T-helper 1 cell treated with Interleukin-12 subunit alpha and Interleukin-12 subunit beta and Interleukin-4 antibody, amounts not matched to agents 30 μg/mL and 1 μg/mL, for 36 hours (primary cell): ENCODE measurements at regions not wholly inside any gene's neighbourhood (a gene's known extent, or its start where the extent isn't known, plus 50 kb on each side); places are given as distances from the start of the nearest gene placed in this dataset.
A peak's percentile ranks its signal among the peaks of the same experiment; 100 is the strongest.

Experiments
- H3K27ac Mint-ChIP-seq: one replicate; pipeline ENCODE4 v1.8.0; 2021; ENCODE audit warnings: mild to moderate bottlenecking, mixed read lengths
- H3K27me3 Mint-ChIP-seq: one replicate; pipeline ENCODE4 v1.8.0; 2021; ENCODE audit warnings: low read depth, mixed read lengths
- H3K36me3 Mint-ChIP-seq: one replicate; pipeline ENCODE4 v1.8.0; 2021; ENCODE audit warnings: low read depth, mixed read lengths
- H3K4me1 Mint-ChIP-seq: one replicate; pipeline ENCODE4 v1.8.0; 2021; ENCODE audit warnings: low read depth, mixed read lengths
- H3K4me3 Mint-ChIP-seq: one replicate; pipeline ENCODE4 v1.8.0; 2021; ENCODE audit warnings: mild to moderate bottlenecking, moderate library complexity, mixed read lengths
- H3K9me3 Mint-ChIP-seq: one replicate; pipeline ENCODE4 v1.8.0; 2021; ENCODE audit warnings: mixed read lengths

GRCh38 chr10:3856593-3856992, 71.6 kb upstream of the KLF6 start:
- H3K27ac Mint-ChIP-seq = no peak overlapping the region

GRCh38 chr10:3853547-3854303, 68.7 kb upstream of the KLF6 start:
- no peaks in the 10 kb centered on the region for H3K27me3 Mint-ChIP-seq
- no peak overlapping the region for H3K4me3 Mint-ChIP-seq
- H3K36me3 Mint-ChIP-seq = peaks cover 3% of the 10 kb centered on the region
- peaks cover 30% of the 10 kb centered on the region for H3K4me1 Mint-ChIP-seq
- peak overlapping the region; percentile 6 for H3K27ac Mint-ChIP-seq
- no peaks in the 10 kb centered on the region for H3K9me3 Mint-ChIP-seq

More at GRCh38 chr10:3856593-3856992, 71.6 kb upstream of the KLF6 start:
- Mint-ChIP-seq H3K4me3 (no peak overlapping the region), H3K9me3 (no peaks in the 10 kb centered on the region), H3K27me3 (no peaks in the 10 kb centered on the region), H3K36me3 (peaks cover 3% of the 10 kb centered on the region), H3K4me1 (peaks cover 18% of the 10 kb centered on the region)

GRCh38 chr10:3853016-3853415, 68.0 kb upstream of the KLF6 start:
- Mint-ChIP-seq H3K27me3 (no peaks in the 10 kb centered on the region), H3K4me1 (peaks cover 30% of the 10 kb centered on the region), H3K9me3 (no peaks in the 10 kb centered on the region), H3K27ac (peak overlapping the region; percentile 55), H3K36me3 (peaks cover 3% of the 10 kb centered on the region), H3K4me3 (no peak overlapping the region)

GRCh38 chr10:3852147-3852904, 67.3 kb upstream of the KLF6 start:
- Mint-ChIP-seq H3K4me1 (peaks cover 30% of the 10 kb centered on the region), H3K27ac (peak overlapping the region; percentile 90), H3K9me3 (no peaks in the 10 kb centered on the region), H3K27me3 (no peaks in the 10 kb centered on the region), H3K4me3 (peak overlapping the region; percentile 23), H3K36me3 (peaks cover 3% of the 10 kb centered on the region)

GRCh38 chr10:3850999-3851937, 66.3 kb upstream of the KLF6 start:
- Mint-ChIP-seq H3K4me3 (no peak overlapping the region), H3K27me3 (no peaks in the 10 kb centered on the region), H3K36me3 (peaks cover 4% of the 10 kb centered on the region)

GRCh38 chr10:3848775-3849635, 64.0 kb upstream of the KLF6 start:
- no peak overlapping the region for H3K4me3 Mint-ChIP-seq
- no peak overlapping the region for H3K27ac Mint-ChIP-seq
- peaks cover 7% of the 10 kb centered on the region for H3K36me3 Mint-ChIP-seq
- H3K9me3 Mint-ChIP-seq = no peaks in the 10 kb centered on the region
- H3K4me1 Mint-ChIP-seq = peaks cover 28% of the 10 kb centered on the region
- H3K27me3 Mint-ChIP-seq = no peaks in the 10 kb centered on the region

More at GRCh38 chr10:3850999-3851937, 66.3 kb upstream of the KLF6 start:
- Mint-ChIP-seq H3K27ac (peak overlapping the region; percentile 90), H3K4me1 (peaks cover 30% of the 10 kb centered on the region), H3K9me3 (no peaks in the 10 kb centered on the region)

GRCh38 chr10:3848005-3848774, 63.2 kb upstream of the KLF6 start:
- H3K4me1 Mint-ChIP-seq = peaks cover 25% of the 10 kb centered on the region
- H3K36me3 Mint-ChIP-seq = peaks cover 7% of the 10 kb centered on the region
- H3K9me3 Mint-ChIP-seq = no peaks in the 10 kb centered on the region
- H3K27ac Mint-ChIP-seq = no peak overlapping the region
- no peaks in the 10 kb centered on the region for H3K27me3 Mint-ChIP-seq
- no peak overlapping the region for H3K4me3 Mint-ChIP-seq

- Mint-ChIP-seq H3K4me1 (peaks cover 13% of the 10 kb centered on the region), H3K36me3 (peaks cover 4% of the 10 kb centered on the region), H3K9me3 (no peaks in the 10 kb centered on the region), H3K27ac (no peak overlapping the region), H3K27me3 (no peaks in the 10 kb centered on the region), H3K4me3 (no peak overlapping the region)
Observed at GRCh38 chr10:3846736-3847135, 61.7 kb upstream of the KLF6 start.

GRCh38 chr10:3844491-3845025, 59.5 kb upstream of the KLF6 start:
- no peak overlapping the region for H3K27ac Mint-ChIP-seq
- no peaks in the 10 kb centered on the region for H3K27me3 Mint-ChIP-seq

GRCh38 chr10:3838460-3839437, 53.7 kb upstream of the KLF6 start:
- H3K9me3 Mint-ChIP-seq = no peaks in the 10 kb centered on the region
- H3K36me3 Mint-ChIP-seq = no peaks in the 10 kb centered on the region
- H3K4me3 Mint-ChIP-seq = no peak overlapping the region
- peaks cover 16% of the 10 kb centered on the region for H3K4me1 Mint-ChIP-seq
- H3K27me3 Mint-ChIP-seq = peaks cover 3% of the 10 kb centered on the region
- H3K27ac Mint-ChIP-seq = no peak overlapping the region

More at GRCh38 chr10:3844491-3845025, 59.5 kb upstream of the KLF6 start:
- Mint-ChIP-seq H3K4me3 (no peak overlapping the region), H3K4me1 (no peaks in the 10 kb centered on the region), H3K9me3 (no peaks in the 10 kb centered on the region), H3K36me3 (peaks cover 4% of the 10 kb centered on the region)

GRCh38 chr10:3837647-3838459, 52.8 kb upstream of the KLF6 start:
- Mint-ChIP-seq H3K9me3 (no peaks in the 10 kb centered on the region), H3K4me3 (no peak overlapping the region), H3K4me1 (peaks cover 18% of the 10 kb centered on the region), H3K36me3 (no peaks in the 10 kb centered on the region), H3K27ac (no peak overlapping the region), H3K27me3 (peaks cover 3% of the 10 kb centered on the region)
